ENCODE measurements at regions not wholly inside any gene's neighbourhood (a gene's known extent, or its start where the extent isn't known, plus 50 kb on each side); places are given as distances from the start of the nearest gene placed in this dataset.

- in situ Hi-C loops (cut with MboI; ENCODE audit: low sequenced_read_pairs, unreplicated experiment): no loop called here
- DNase-seq (ENCODE audit: low spot score): no peak
- TF ChIP-seq CTCF (IDR thresholded peaks at IDR 0.05; ENCODE audit: borderline replicate concordance, control extremely low read depth, extremely low read depth, insufficient read depth, missing control alignments): no peak
These were observed 105.1 kb upstream of the DCLK2 start for GRCh38 chr4:149973181-149973580.

- no peak for DNase-seq (ENCODE audit: low spot score)
- no peak for TF ChIP-seq CTCF (IDR thresholded peaks at IDR 0.05; ENCODE audit: borderline replicate concordance, control extremely low read depth, extremely low read depth, insufficient read depth, missing control alignments)
- in situ Hi-C loops (cut with MboI; ENCODE audit: low sequenced_read_pairs, unreplicated experiment): loop anchor here (25.0 kb wide), 1 partner anchor 887 kb away; no protein-coding TSS in a partner anchor
These were observed 103.1 kb upstream of the DCLK2 start for GRCh38 chr4:149975172-149975571.

GRCh38 chr4:149980121-149980682, 98.0 kb upstream of the DCLK2 start:
- in situ Hi-C loops (cut with MboI; ENCODE audit: low sequenced_read_pairs, unreplicated experiment): loop anchor here (25.0 kb wide), 1 partner anchor 882 kb away; no protein-coding TSS in a partner anchor
- TF ChIP-seq CTCF (IDR thresholded peaks at IDR 0.05; ENCODE audit: borderline replicate concordance, control extremely low read depth, extremely low read depth, insufficient read depth, missing control alignments): no peak

GRCh38 chr4:149980941-149981340, 97.3 kb upstream of the DCLK2 start:
- peak; percentile 16 for DNase-seq (ENCODE audit: low spot score)
- peak; percentile 64 for TF ChIP-seq CTCF (IDR thresholded peaks at IDR 0.05; ENCODE audit: borderline replicate concordance, control extremely low read depth, extremely low read depth, insufficient read depth, missing control alignments)
- in situ Hi-C loops (cut with MboI; ENCODE audit: low sequenced_read_pairs, unreplicated experiment): loop anchor here (25.0 kb wide), 1 partner anchor 881 kb away; no protein-coding TSS in a partner anchor

More at GRCh38 chr4:149980121-149980682, 98.0 kb upstream of the DCLK2 start:
- DNase-seq (ENCODE audit: low spot score): no peak

- in situ Hi-C loops (cut with MboI; ENCODE audit: low sequenced_read_pairs, unreplicated experiment): loop anchor here (25.0 kb wide), 1 partner anchor 879 kb away; no protein-coding TSS in a partner anchor
- no peak for DNase-seq (ENCODE audit: low spot score)
- no peak for TF ChIP-seq CTCF (IDR thresholded peaks at IDR 0.05; ENCODE audit: borderline replicate concordance, control extremely low read depth, extremely low read depth, insufficient read depth, missing control alignments)
These were observed 94.8 kb upstream of the DCLK2 start for GRCh38 chr4:149983401-149983800.

GRCh38 chr4:149983931-149984330, 94.3 kb upstream of the DCLK2 start:
- no peak for TF ChIP-seq CTCF (IDR thresholded peaks at IDR 0.05; ENCODE audit: borderline replicate concordance, control extremely low read depth, extremely low read depth, insufficient read depth, missing control alignments)
- in situ Hi-C loops (cut with MboI; ENCODE audit: low sequenced_read_pairs, unreplicated experiment): loop anchor here (25.0 kb wide), 1 partner anchor 878 kb away; no protein-coding TSS in a partner anchor
- no peak for DNase-seq (ENCODE audit: low spot score)

Measured in GM13976 (cell line).